PC-9 (cell line): ENCODE measurements at regions not wholly inside any gene's neighbourhood (a gene's known extent, or its start where the extent isn't known, plus 50 kb on each side); places are given as distances from the start of the nearest gene placed in this dataset.

ENCODE experiments used
- BruUV-seq: library from RNA; stranded (reverse); fragments of 400-500 nt; replicated peaks from 2 replicates; lab custom pipeline; 2021; lab: Mats Ljungman, UMichigan
- CTCF ChIA-PET: fragments of 300-600 bp; sonication (Branson Sonifier 250); formaldehyde crosslinking; loops from one replicate; lab custom pipeline; 2022; ENCODE audit warnings: antibody characterized with exemption; lab: Charles Lee
- POLR2A ChIA-PET: fragments of 300-600 bp; sonication (Branson Sonifier 250); formaldehyde crosslinking; loops from one replicate; lab custom pipeline; 2022; ENCODE audit warnings: antibody characterized with exemption; ENCODE audit not compliant: unreplicated experiment; lab: Charles Lee
- DNase-seq, 2 experiments: peaks; one replicate each; pipeline versions ENCODE4 v3.0.0 to v3.0.0-alpha.2; 2015 to 2022; ENCODE audit warnings: mixed read lengths in 1 of 2
- H2AFZ ChIP-seq: fragments of 200-600 bp; sonication (generic); 2 replicates; pipeline ENCODE4 v1.8.1; 2017; ENCODE audit warnings: antibody characterized with exemption
- H3F3A ChIP-seq: fragments of 200-600 bp; sonication (generic); 2 replicates; pipeline ENCODE4 v1.8.1; 2017; ENCODE audit warnings: antibody characterized with exemption, mild to moderate bottlenecking, low read depth; ENCODE audit not compliant: insufficient read depth
- H3K27ac ChIP-seq: fragments of 200-600 bp; sonication (generic); 2 replicates; pipeline ENCODE4 v1.6.1; 2016; ENCODE audit warnings: mixed run types
- H3K27me3 ChIP-seq: fragments of 200-600 bp; sonication (generic); 2 replicates; pipeline ENCODE4 v1.6.1; 2016; ENCODE audit warnings: low read depth, mixed run types; ENCODE audit not compliant: insufficient read depth
- H3K36me3 ChIP-seq: fragments of 200-600 bp; sonication (generic); 2 replicates; pipeline ENCODE4 v1.6.1; 2016; ENCODE audit warnings: low read depth, mixed run types
- H3K4me1 ChIP-seq: fragments of 200-600 bp; sonication (generic); replicated peaks from 2 replicates; pipeline ENCODE4 v1.6.1; 2016; ENCODE audit warnings: mixed run types; ENCODE audit not compliant: insufficient read depth
- H3K4me2 ChIP-seq: fragments of 200-600 bp; sonication (generic); 2 replicates; pipeline ENCODE4 v1.6.1; 2017; ENCODE audit warnings: mixed run types
- H3K4me3 ChIP-seq: fragments of 200-600 bp; sonication (generic); 2 replicates; pipeline ENCODE4 v1.6.1; 2016; ENCODE audit warnings: mixed run types
- H3K79me2 ChIP-seq: fragments of 200-600 bp; sonication (generic); 2 replicates; pipeline ENCODE4 v1.6.1; 2017; ENCODE audit warnings: low read depth, mixed run types
- H3K9me2 ChIP-seq: fragments of 200-600 bp; sonication (generic); 2 replicates; pipeline ENCODE4 v1.8.1; 2017; ENCODE audit warnings: mild to moderate bottlenecking; ENCODE audit not compliant: insufficient read depth
- H3K9me3 ChIP-seq: fragments of 200-600 bp; sonication (generic); 2 replicates; pipeline ENCODE4 v1.8.1; 2016; ENCODE audit warnings: low read depth; ENCODE audit not compliant: insufficient read depth
- H4K20me1 ChIP-seq: fragments of 200-600 bp; sonication (generic); 2 replicates; pipeline ENCODE4 v1.8.1; 2017; ENCODE audit not compliant: insufficient read depth
- CTCF ChIP-seq: fragments of 200-600 bp; sonication (generic); conservative IDR thresholded peaks from 2 replicates; pipeline ENCODE4 v1.6.1; 2017; ENCODE audit warnings: mixed run types, antibody characterized with exemption, mild to moderate bottlenecking, moderate library complexity
- EZH2 ChIP-seq: fragments of 200-600 bp; sonication (generic); IDR thresholded peaks from 2 replicates; pipeline ENCODE4 v1.8.0; 2017; ENCODE audit warnings: antibody characterized with exemption, low read depth
- intact Hi-C: fragments of 100-400 bp; cut with micrococcal nuclease; formaldehyde crosslinking; loops from one replicate; pipeline ENCODE4 v1.10.0; 2022; ENCODE audit not compliant: unreplicated experiment

GRCh38 chr16:62194828-62195227 is 158.6 kb upstream of the CDH8 start:
- Histone ChIP-seq H3K27me3 (no peaks in the 10 kb centered on the region), H3K9me3 (no peaks in the 10 kb centered on the region), H3K4me2 (no peak overlapping the region), H3K4me1 (no peaks in the 10 kb centered on the region), H3F3A (no peaks in the 10 kb centered on the region), H3K36me3 (no peaks in the 10 kb centered on the region), H2AFZ (no peak overlapping the region), H3K4me3 (no peak overlapping the region), H4K20me1 (no peaks in the 10 kb centered on the region), H3K9me2 (no peaks in the 10 kb centered on the region), H3K27ac (no peak overlapping the region), H3K79me2 (no peaks in the 10 kb centered on the region)
- intact Hi-C loops = loop anchor here (10.0 kb wide), 1 partner anchor 1100 kb away; no protein-coding TSS in a partner anchor
- no peak for TF ChIP-seq CTCF
- no peak for TF ChIP-seq EZH2
- CTCF ChIA-PET = no interaction called here
- no peak for DNase-seq
- POLR2A ChIA-PET = no interaction called here
- BruUV-seq = no TSS peak

DNA sequence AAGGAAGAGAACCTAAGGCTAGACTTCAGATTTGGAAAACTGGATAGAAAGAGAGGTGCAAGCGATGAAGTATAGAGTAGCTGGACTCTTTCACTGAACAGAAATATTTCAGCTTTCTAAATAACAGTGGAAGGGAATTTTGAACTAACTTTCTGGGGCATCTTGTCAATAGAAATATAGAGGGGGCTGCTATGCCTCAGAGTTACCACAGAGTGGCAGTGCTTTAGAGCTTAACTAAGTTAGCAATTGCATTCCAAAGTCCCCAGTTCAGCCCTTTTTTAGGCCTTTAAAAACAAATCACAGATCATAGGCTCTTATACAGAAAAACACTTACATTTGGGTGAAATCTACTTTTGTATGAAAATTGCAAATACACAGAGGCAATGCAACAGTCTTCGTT is 154.2 kb upstream of the CDH8 start:
- TF ChIP-seq CTCF = peak; percentile 56
- TF ChIP-seq EZH2 = no peak
- Histone ChIP-seq H3K4me1 (no peaks in the 10 kb centered on the region), H3K4me3 (no peak overlapping the region), H4K20me1 (no peaks in the 10 kb centered on the region), H3F3A (no peaks in the 10 kb centered on the region), H3K36me3 (no peaks in the 10 kb centered on the region), H2AFZ (no peak overlapping the region), H3K4me2 (no peak overlapping the region), H3K9me3 (no peaks in the 10 kb centered on the region), H3K27me3 (no peaks in the 10 kb centered on the region), H3K9me2 (no peaks in the 10 kb centered on the region), H3K27ac (no peak overlapping the region), H3K79me2 (no peaks in the 10 kb centered on the region)
- ChIA-PET CTCF (interaction anchor here (1.1 kb wide), 1 partner anchor 1099 kb away, joined by 5 read pairs; no protein-coding TSS in a partner anchor), POLR2A (no interaction called here)
- intact Hi-C loops = loop anchor here (10.0 kb wide), 1 partner anchor 1104 kb away; no protein-coding TSS in a partner anchor
- DNase-seq = no peak
- BruUV-seq = no TSS peak

- CTCF ChIA-PET = no interaction called here
- no TSS peak for BruUV-seq
- POLR2A ChIA-PET = no interaction called here
- Histone ChIP-seq H3K27ac (no peak overlapping the region), H3K9me2 (no peaks in the 10 kb centered on the region), H4K20me1 (no peaks in the 10 kb centered on the region), H3K4me3 (no peak overlapping the region), H3F3A (no peaks in the 10 kb centered on the region), H3K79me2 (no peaks in the 10 kb centered on the region), H3K4me1 (no peaks in the 10 kb centered on the region), H3K27me3 (no peaks in the 10 kb centered on the region; the same call in 1 of the 2 replicates), H2AFZ (no peak overlapping the region), H3K36me3 (no peaks in the 10 kb centered on the region), H3K4me2 (no peak overlapping the region), H3K9me3 (no peaks in the 10 kb centered on the region)
- intact Hi-C loops = no loop called here
- DNase-seq = no peak
- no peak for TF ChIP-seq CTCF
- no peak for TF ChIP-seq EZH2
Observed at GRCh38 chr16:62177351-62178203, 141.3 kb upstream of the CDH8 start.
